SK-N-SH treated with all-trans-retinoic acid at 6 μM for 48 hours (cell line): ENCODE measurements at regions not wholly inside any gene's neighbourhood (a gene's known extent, or its start where the extent isn't known, plus 50 kb on each side); places are given as distances from the start of the nearest gene placed in this dataset.

Source experiments
- CSDC2 ChIP-seq: fragments of 250-450 bp; sonication (Bioruptor Pico); IDR thresholded peaks from 2 replicates; pipeline ENCODE4 v1.5.0; 2020; ENCODE audit warnings: mild to moderate bottlenecking, moderate library complexity
- PATZ1 ChIP-seq: fragments of 250-450 bp; sonication (Bioruptor Pico); IDR thresholded peaks from 2 replicates; pipeline ENCODE4 v1.8.0; 2020; ENCODE audit warnings: mild to moderate bottlenecking, moderate library complexity, borderline replicate concordance
- POU6F1 ChIP-seq: fragments of 250-450 bp; sonication (Bioruptor Pico); IDR thresholded peaks from 2 replicates; pipeline ENCODE4 v1.8.0; 2021; ENCODE audit warnings: low read depth, mild to moderate bottlenecking, moderate library complexity, borderline replicate concordance
- RARB ChIP-seq: fragments of 250-450 bp; sonication (Bioruptor Pico); IDR thresholded peaks from 2 replicates; pipeline ENCODE4 v1.8.0; 2021; ENCODE audit warnings: mild to moderate bottlenecking, moderate library complexity
- TCF4 ChIP-seq: fragments of 250-450 bp; sonication (Bioruptor Pico); IDR thresholded peaks from 2 replicates; pipeline ENCODE4 v1.8.0; 2021; ENCODE audit warnings: mild to moderate bottlenecking, moderate library complexity, borderline replicate concordance
- TOX ChIP-seq: fragments of 250-450 bp; sonication (Bioruptor Pico); IDR thresholded peaks from 2 replicates; pipeline ENCODE4 v1.8.0; 2021; ENCODE audit warnings: mild to moderate bottlenecking, moderate library complexity, borderline replicate concordance
- ZFP3 ChIP-seq: fragments of 250-450 bp; sonication (Bioruptor Pico); IDR thresholded peaks from 2 replicates; pipeline ENCODE4 v1.5.0; 2020; ENCODE audit warnings: mild to moderate bottlenecking, moderate library complexity
- ZFP30 ChIP-seq: fragments of 450-650 bp; formaldehyde crosslinking; IDR thresholded peaks from 2 replicates; pipeline ENCODE4 v1.5.0; 2022; ENCODE audit warnings: mild to moderate bottlenecking, moderate library complexity
- ZNF8 ChIP-seq: fragments of 450-650 bp; formaldehyde crosslinking; IDR thresholded peaks from 2 replicates; pipeline ENCODE4 v1.5.0; 2020; ENCODE audit warnings: mild to moderate bottlenecking, moderate library complexity

GRCh38 chr2:208879666-208880065 lies 473.1 kb downstream of the PTH2R start:
- no peak for TF ChIP-seq ZFP30 (CRISPR knock-in tag)
- no peak for TF ChIP-seq RARB
- TF ChIP-seq ZFP3 (CRISPR knock-in tag): no peak
- no peak for TF ChIP-seq TCF4 (CRISPR knock-in tag)
- TF ChIP-seq ZNF8 (CRISPR knock-in tag): no peak
- no peak for TF ChIP-seq TOX
- TF ChIP-seq POU6F1 (CRISPR knock-in tag): no peak
- no peak for TF ChIP-seq CSDC2 (CRISPR knock-in tag)
- no peak for TF ChIP-seq PATZ1 (CRISPR knock-in tag)
